ENCODE measurements at regions not wholly inside any gene's neighbourhood (a gene's known extent, or its start where the extent isn't known, plus 50 kb on each side); places are given as distances from the start of the nearest gene placed in this dataset.

DNA sequence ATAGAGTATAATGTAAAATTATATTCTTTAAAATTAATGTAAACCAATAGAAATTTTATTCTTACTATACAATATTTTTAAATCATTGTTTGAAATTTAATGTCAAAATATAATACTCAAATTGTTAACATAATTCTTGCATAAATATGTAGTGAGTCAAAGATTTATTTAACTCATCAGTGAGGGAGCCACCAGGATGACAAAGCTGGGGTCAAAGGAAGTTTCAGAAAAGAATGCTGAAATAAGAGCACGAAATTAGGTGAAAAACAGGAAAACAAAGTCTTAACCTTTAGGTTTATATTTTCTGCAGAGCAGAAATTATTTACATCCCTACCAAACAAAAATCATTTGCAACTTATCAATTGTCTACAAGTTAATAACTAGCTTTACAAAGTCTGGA, 74.1 kb downstream of the DIPK2A start:
- TF ChIP-seq POLR2AphosphoS5 (IDR thresholded peaks at IDR 0.05; ENCODE audit: low read depth, low read length) = no peak
- TF ChIP-seq TAF1 (IDR thresholded peaks at IDR 0.05; ENCODE audit: borderline replicate concordance, low read depth, low read length) = no peak
